ENCODE measurements at regions not wholly inside any gene's neighbourhood (a gene's known extent, or its start where the extent isn't known, plus 50 kb on each side); places are given as distances from the start of the nearest gene placed in this dataset.
"Not testable (repeated sequence)": the region's sequence is repeated elsewhere in the genome, so short reads cannot be mapped to it uniquely, and the experiment has no call there.

GRCh38 chr17:37829592-37830123, 84.8 kb upstream of the HNF1B start:
- no peak for DNase-seq (ENCODE audit: low read depth)

GRCh38 chr17:37828651-37829124, 83.8 kb upstream of the HNF1B start:
- DNase-seq (ENCODE audit: low read depth): no peak

- DNase-seq (ENCODE audit: low read depth): no peak
These were observed 83.2 kb upstream of the HNF1B start for GRCh38 chr17:37827905-37828650.

GRCh38 chr17:37826497-37827430, 81.9 kb upstream of the HNF1B start:
- DNase-seq (ENCODE audit: low read depth): no peak

GRCh38 chr17:37825851-37826250, 81.0 kb upstream of the HNF1B start:
- no peak for DNase-seq (ENCODE audit: low read depth)

- DNase-seq (ENCODE audit: low read depth): peak; percentile 50
These were observed 80.0 kb upstream of the HNF1B start for GRCh38 chr17:37824534-37825485.

GRCh38 chr17:37823996-37824395, 79.1 kb upstream of the HNF1B start:
- DNase-seq (ENCODE audit: low read depth): no peak

GRCh38 chr17:37820995-37821713, 76.3 kb upstream of the HNF1B start:
- no peak for DNase-seq (ENCODE audit: low read depth)

GRCh38 chr17:37820313-37820994, 75.6 kb upstream of the HNF1B start:
- DNase-seq (ENCODE audit: low read depth): no peak

GRCh38 chr17:37818689-37819088, 73.8 kb upstream of the HNF1B start:
- peak; percentile 13 for DNase-seq (ENCODE audit: low read depth)

GRCh38 chr17:37816950-37817349, 72.1 kb upstream of the HNF1B start:
- no peak for DNase-seq (ENCODE audit: low read depth)

- DNase-seq (ENCODE audit: low read depth): no peak
These were observed 70.7 kb upstream of the HNF1B start for GRCh38 chr17:37815536-37815935.

GRCh38 chr17:37813751-37814150, 68.9 kb upstream of the HNF1B start:
- DNase-seq (ENCODE audit: low read depth): no peak

- DNase-seq (ENCODE audit: low read depth): not testable (repeated sequence)
These were observed 64.0 kb upstream of the HNF1B start for GRCh38 chr17:37808846-37809245.

- peak; percentile 59 for DNase-seq (ENCODE audit: low read depth)
These were observed 58.0 kb upstream of the HNF1B start for GRCh38 chr17:37802712-37803416.

- DNase-seq (ENCODE audit: low read depth): peak; percentile 73
These were observed 57.3 kb upstream of the HNF1B start for GRCh38 chr17:37802061-37802595.

- DNase-seq (ENCODE audit: low read depth): no peak
These were observed 56.3 kb upstream of the HNF1B start for GRCh38 chr17:37801171-37801570.

- DNase-seq (ENCODE audit: low read depth): no peak
These were observed 52.3 kb upstream of the HNF1B start for GRCh38 chr17:37797206-37797605.

- peak; percentile 14 for DNase-seq (ENCODE audit: low read depth)
These were observed 51.2 kb upstream of the HNF1B start for GRCh38 chr17:37796076-37796475.
